Type B pancreatic cell (in vitro differentiated cells): ENCODE measurements at regions not wholly inside any gene's neighbourhood (a gene's known extent, or its start where the extent isn't known, plus 50 kb on each side); places are given as distances from the start of the nearest gene placed in this dataset.

Experiments used
- DNase-seq: peaks from one replicate; pipeline ENCODE4 v3.0.0; 2021; ENCODE audit warnings: mixed read lengths; ENCODE audit not compliant: unreplicated experiment; ENCODE audit errors: extremely low spot score
- H3K27ac Mint-ChIP-seq: 2 replicates; pipeline ENCODE4 v1.8.0; 2021; ENCODE audit warnings: mild to moderate bottlenecking, mixed read lengths
- H3K27me3 Mint-ChIP-seq: 2 replicates; pipeline ENCODE4 v1.8.0; 2021; ENCODE audit warnings: mixed read lengths
- H3K36me3 Mint-ChIP-seq: 2 replicates; pipeline ENCODE4 v1.8.0; 2021; ENCODE audit warnings: mixed read lengths
- H3K4me1 Mint-ChIP-seq: one replicate; pipeline ENCODE4 v1.8.0; 2021; ENCODE audit warnings: mixed read lengths; ENCODE audit not compliant: unreplicated experiment
- H3K4me3 Mint-ChIP-seq: 2 replicates; pipeline ENCODE4 v1.8.0; 2021; ENCODE audit warnings: mild to moderate bottlenecking, mixed read lengths
- H3K9me3 Mint-ChIP-seq: 2 replicates; pipeline ENCODE4 v1.8.0; 2021; ENCODE audit warnings: mixed read lengths
- TF ChIP-seq, protein P1 (sequence below): fragments of 200-600 bp; sonication (generic); conservative IDR thresholded peaks from 2 replicates; pipeline ENCODE4 v1.5.0; 2021; ENCODE audit warnings: antibody characterized with exemption, mild to moderate bottlenecking

DNA sequence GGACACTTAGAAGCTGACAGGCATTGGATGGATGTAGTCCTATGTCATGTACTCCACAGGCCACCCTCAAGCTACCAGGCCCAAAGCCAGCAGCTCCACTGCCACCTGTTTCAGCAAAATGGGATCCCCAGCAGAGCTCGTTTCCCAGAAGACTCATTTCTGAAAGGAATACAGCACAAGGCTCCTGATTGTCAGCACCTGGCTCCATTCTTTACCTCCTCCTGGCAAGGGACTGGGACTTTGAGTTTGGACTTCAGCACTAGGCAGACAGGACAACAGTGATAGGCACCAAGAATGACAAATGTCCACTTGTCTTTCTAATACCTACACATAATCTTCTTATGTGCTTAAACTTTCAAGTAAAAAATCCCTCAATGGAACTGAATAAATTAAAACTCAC is 150.4 kb upstream of the RXFP2 start:
- TF ChIP-seq, protein P1, sequence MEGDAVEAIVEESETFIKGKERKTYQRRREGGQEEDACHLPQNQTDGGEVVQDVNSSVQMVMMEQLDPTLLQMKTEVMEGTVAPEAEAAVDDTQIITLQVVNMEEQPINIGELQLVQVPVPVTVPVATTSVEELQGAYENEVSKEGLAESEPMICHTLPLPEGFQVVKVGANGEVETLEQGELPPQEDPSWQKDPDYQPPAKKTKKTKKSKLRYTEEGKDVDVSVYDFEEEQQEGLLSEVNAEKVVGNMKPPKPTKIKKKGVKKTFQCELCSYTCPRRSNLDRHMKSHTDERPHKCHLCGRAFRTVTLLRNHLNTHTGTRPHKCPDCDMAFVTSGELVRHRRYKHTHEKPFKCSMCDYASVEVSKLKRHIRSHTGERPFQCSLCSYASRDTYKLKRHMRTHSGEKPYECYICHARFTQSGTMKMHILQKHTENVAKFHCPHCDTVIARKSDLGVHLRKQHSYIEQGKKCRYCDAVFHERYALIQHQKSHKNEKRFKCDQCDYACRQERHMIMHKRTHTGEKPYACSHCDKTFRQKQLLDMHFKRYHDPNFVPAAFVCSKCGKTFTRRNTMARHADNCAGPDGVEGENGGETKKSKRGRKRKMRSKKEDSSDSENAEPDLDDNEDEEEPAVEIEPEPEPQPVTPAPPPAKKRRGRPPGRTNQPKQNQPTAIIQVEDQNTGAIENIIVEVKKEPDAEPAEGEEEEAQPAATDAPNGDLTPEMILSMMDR: no peak
- Mint-ChIP-seq H3K36me3 (no peaks in the 10 kb centered on the region), H3K4me3 (no peak overlapping the region), H3K4me1 (peaks cover 17% of the 10 kb centered on the region), H3K9me3 (peaks cover 5% of the 10 kb centered on the region), H3K27me3 (peaks cover 9% of the 10 kb centered on the region), H3K27ac (no peak overlapping the region)
- DNase-seq: no peak

DNA sequence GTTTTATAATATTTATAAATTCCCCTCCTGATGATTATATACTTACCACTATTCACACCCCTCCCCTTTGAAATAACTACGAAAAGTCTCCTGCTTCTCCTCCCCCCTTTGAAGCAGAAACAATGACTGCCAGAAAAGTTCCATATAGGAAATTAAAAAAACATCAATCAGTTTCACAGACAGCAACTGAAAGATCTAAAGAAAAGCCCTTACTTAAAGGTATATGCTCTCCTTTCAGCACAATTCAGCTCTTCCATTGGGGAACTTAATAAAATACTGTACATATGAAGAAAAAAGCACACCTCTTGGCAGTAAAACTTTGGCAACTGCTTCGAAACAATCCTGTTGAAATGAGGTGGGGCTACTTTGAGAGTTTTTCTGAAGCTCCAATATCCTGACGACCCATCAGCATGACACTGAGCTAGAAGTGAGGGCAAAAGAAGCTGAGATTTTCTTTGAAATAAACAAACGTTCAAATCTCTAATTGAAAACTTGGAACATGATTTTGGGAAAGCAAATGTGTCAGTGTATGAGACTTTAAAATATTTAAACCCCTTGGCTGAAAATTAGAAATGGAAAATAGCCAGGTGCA is 147.6 kb upstream of the RXFP2 start:
- Mint-ChIP-seq H3K4me1 (peaks cover 17% of the 10 kb centered on the region), H3K36me3 (no peaks in the 10 kb centered on the region), H3K9me3 (no peaks in the 10 kb centered on the region), H3K4me3 (peak overlapping the region; percentile 21), H3K27ac (no peak overlapping the region), H3K27me3 (peaks cover 9% of the 10 kb centered on the region)
- DNase-seq: no peak
- TF ChIP-seq, protein P1: no peak

DNA sequence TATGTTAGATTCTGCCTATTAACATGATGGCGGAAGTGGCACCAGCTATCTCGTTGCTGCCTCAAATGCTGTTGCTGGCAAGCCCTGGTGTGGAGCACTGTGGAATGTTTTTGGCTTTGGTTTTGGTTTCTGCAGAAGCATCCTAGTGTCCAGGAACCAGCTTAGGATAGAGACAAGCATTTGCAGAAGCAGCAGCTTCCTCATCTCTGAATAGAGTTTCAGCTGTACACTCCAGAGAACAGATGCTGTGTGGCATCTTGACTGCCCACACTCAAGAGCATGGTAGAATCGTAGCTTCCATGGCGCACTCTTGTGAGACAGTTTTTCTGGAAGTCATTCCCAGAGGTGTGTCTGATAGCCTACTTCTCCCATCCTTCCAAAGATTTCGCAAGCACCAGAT is 145.3 kb upstream of the RXFP2 start:
- Mint-ChIP-seq H3K4me3 (no peak overlapping the region), H3K9me3 (no peaks in the 10 kb centered on the region), H3K4me1 (peaks cover 8% of the 10 kb centered on the region), H3K27ac (peak overlapping the region; percentile 5), H3K27me3 (peaks cover 15% of the 10 kb centered on the region), H3K36me3 (no peaks in the 10 kb centered on the region)
- TF ChIP-seq, protein P1: no peak
- no peak for DNase-seq

DNA sequence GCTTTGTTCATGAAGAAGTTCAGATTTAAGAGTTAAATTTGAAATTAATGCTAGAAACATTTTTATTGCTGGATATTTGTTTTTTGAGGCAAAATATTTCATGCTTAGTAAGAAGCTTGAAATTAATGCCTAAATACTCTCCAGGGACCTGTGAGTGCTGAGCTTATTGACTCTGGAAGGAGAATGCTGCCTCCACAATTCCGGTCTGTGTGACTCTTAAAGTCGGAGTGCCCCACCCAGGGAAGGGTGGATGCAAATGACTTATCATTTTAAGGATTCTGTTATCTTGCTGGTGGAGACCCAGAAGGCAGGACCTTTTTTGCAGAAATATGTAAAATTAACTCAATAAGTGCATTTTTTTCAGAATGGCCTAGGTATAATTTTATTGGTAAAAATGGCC is 143.8 kb upstream of the RXFP2 start:
- H3K4me3 Mint-ChIP-seq: no peak overlapping the region
- H3K4me1 Mint-ChIP-seq: peaks cover 9% of the 10 kb centered on the region
- H3K27ac Mint-ChIP-seq: no peak overlapping the region
- TF ChIP-seq, protein P1: no peak
- no peaks in the 10 kb centered on the region for H3K9me3 Mint-ChIP-seq
- DNase-seq: no peak
- H3K36me3 Mint-ChIP-seq: no peaks in the 10 kb centered on the region
- peaks cover 21% of the 10 kb centered on the region for H3K27me3 Mint-ChIP-seq

DNA sequence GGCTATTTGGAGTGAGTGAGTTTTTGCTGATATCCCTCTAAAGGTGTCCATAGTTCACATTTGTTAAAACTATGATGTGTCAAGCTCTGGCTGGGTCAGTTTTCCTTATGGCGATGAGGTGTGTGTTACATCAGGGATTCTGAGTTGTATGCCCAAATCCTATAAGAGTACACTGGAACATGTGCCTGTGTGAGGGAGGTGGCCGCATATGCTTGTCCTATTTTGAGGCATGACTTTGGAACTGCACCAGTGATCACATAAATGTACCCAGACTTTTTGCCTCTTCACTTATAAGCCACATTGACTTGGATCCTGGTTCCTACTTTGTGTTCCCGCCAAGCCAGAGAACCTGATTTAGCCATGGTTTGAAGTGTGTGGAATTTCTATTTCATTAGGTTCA is 140.3 kb upstream of the RXFP2 start:
- H3K27me3 Mint-ChIP-seq: peaks cover 19% of the 10 kb centered on the region
- no peaks in the 10 kb centered on the region for H3K36me3 Mint-ChIP-seq
- peaks cover 3% of the 10 kb centered on the region for H3K4me1 Mint-ChIP-seq
- TF ChIP-seq, protein P1: no peak
- DNase-seq: no peak
- no peak overlapping the region for H3K4me3 Mint-ChIP-seq
- H3K9me3 Mint-ChIP-seq: no peaks in the 10 kb centered on the region
- no peak overlapping the region for H3K27ac Mint-ChIP-seq
